Skeletal muscle cell (primary cell): ENCODE measurements at regions not wholly inside any gene's neighbourhood (a gene's known extent, or its start where the extent isn't known, plus 50 kb on each side); places are given as distances from the start of the nearest gene placed in this dataset.

Source experiments
- DNase-seq: peaks from one replicate; pipeline ENCODE4 v3.0.0-alpha.2; 2010; ENCODE audit warnings: low read depth
- H3K4me3 ChIP-seq: 2 replicates; pipeline ENCODE4 v1.5.1; 2011; ENCODE audit warnings: low read depth, mild to moderate bottlenecking, control low read depth, low read length, moderate library complexity

DNA sequence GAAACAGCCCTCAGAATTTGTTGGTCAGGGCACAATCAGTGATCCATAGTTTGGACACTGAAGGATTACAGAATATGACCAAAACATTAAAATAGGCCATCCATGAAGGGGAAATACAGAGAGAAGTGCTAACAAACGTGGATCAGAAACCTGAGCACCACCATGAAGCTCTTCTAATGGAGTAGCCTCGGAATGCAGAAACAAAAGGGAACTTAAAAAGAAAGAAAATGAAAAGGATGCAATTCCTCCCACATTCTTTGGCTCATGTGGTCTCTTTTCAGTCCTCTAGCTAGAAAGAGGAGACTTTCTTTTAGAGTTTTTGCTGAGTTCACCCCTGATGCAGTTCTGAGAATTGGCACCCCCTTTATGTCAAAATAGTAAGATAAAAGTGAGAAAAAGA lies 989.8 kb upstream of the B3GALT2 start:
- H3K4me3 ChIP-seq, result no peak overlapping the region
- no peak for DNase-seq

DNA sequence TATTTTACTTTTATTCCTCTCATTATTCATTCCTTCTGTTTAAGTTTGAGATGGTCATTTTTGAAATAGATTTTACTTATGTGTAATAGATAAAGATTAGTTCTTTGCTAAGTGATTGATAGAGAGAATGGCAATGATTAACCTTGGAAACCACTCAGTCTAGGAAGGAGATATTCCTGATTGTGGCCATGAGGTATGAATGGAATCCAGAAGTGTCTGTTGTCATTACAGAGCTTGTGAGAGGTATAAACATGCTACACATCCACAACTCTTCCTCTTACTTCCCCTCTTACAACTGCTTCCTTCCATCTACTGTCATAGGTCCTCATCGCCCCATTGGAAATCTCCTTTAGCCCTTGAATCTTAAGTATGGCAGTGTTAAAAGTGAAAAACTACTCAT lies 988.8 kb upstream of the B3GALT2 start:
- DNase-seq, result no peak
- H3K4me3 ChIP-seq, result no peak overlapping the region

DNA sequence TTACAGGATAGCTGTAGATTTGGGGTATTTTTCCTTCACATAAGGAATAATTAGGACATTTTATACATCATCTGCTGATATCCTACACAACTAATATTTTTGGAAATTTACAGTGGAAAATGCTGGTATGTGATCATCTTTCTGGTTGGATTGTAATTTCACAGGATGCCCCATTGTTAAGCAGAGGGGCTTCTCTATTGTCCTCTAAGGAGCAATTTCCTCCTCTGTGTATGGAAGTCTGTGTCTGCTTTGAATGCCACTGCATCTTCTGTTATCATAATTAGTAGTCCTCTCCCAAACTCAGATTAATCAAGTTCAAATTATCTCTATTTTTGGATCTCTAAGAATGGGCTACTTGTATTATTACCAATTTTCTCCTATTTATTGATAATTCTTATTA lies 988.1 kb upstream of the B3GALT2 start:
- H3K4me3 ChIP-seq, result no peak overlapping the region
- no peak for DNase-seq

DNA sequence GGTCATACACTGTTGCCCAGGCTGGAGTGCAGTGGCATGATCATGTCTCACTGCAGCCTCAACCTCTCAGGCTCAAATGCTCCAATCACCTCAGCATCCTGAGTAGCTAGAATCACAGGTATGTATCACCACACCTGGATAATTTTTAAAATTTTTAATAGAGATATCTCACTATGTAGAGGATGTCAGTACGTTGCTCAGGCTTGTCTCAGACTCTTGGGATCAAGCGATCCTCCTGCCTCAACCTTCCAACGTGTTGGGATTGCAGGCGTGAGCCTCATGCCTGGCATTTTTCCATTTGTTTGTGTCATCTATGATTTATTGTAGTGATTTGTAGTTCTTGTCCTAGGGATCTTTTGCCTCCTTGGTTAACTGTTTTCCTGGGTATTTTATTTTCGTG lies 985.2 kb upstream of the B3GALT2 start:
- DNase-seq, result no peak
- no peak overlapping the region for H3K4me3 ChIP-seq

DNA sequence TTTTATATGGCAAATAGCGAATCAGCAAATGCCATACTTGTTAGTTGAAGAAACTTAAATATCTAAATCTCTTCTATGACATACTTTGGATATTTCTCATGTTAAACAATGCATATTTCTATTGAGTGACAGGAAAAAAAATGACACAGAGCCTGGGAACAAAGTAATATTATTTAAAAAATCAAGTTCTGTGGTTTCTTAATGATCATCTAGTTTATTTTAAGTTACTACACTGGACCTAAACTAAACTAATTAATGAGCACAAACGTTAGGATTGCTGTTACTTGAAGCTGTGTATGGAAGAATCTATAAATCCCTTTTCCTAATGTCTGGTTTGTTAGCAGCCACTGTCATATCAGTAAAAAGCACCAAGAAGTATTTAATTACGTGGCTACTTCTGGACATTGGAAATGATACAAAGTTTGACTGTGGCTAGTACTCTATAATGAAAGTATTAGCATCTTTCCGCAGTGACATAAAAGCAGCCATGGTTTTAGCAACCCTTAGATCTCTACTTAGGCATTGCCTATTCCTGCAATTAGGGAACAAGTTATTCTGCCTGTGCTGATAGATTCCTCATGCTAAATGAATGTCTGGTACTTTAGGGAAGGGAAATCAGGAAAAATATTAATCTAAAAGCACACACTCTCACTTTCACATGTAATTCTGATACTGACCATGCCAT lies 981.7 kb upstream of the B3GALT2 start:
- H3K4me3 ChIP-seq, result no peak overlapping the region
- DNase-seq, result no peak

DNA sequence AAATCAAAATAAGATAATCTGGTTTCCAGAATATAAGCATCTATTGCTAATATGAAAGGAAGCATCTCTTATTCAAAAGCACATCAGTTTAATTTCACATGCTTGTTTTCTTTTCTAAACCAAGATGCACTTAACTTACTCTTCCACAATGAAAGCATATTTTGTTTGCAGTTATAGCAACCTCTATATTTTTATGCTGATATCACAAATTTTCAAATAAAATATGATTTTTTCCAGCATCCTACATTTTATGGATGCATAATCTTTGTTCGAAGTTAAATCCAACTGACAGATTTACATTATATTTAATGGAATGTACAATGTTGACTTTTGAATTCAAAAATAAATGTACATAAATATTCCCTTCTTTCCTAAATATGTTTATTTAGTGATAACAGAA lies 978.3 kb upstream of the B3GALT2 start:
- no peak overlapping the region for H3K4me3 ChIP-seq
- no peak for DNase-seq

DNA sequence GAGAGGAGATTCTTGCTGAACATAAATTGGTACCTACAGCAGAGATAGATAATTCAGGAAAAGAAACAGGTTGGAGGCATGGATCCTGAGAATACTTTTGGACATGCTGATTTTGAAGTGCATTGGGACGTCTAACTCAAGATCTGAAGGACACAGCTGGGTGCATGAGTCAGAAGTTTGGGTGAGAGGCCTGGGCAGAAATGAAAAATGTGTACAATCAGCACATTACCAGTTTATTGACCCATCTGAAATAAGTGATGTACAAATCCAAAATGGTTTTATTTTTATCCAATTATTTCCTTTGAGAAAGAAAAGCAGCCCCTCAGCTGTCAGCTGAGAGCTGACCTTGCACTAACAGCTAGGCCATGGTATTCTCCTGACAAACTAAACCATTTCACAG lies 975.2 kb upstream of the B3GALT2 start:
- no peak for DNase-seq
- no peak overlapping the region for H3K4me3 ChIP-seq

DNA sequence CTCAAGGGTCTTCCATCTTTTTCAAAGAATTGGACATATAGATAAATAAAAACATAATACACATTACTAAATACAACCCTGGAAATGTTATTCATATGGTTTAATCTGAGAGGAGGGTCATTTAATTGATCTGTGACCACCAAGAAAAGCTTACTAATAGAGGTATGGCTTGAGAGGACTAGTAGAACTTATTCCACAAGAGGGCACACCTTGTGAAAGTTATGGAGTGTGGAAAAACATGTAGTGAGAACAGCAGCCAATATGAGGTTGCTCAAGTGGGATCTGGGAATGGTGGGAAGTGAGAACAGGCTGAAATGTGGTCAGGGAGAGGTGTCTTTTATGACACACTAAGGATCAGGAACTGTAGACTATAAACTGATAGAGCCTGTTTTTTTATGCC lies 973.5 kb upstream of the B3GALT2 start:
- no peak for DNase-seq
- no peak overlapping the region for H3K4me3 ChIP-seq

DNA sequence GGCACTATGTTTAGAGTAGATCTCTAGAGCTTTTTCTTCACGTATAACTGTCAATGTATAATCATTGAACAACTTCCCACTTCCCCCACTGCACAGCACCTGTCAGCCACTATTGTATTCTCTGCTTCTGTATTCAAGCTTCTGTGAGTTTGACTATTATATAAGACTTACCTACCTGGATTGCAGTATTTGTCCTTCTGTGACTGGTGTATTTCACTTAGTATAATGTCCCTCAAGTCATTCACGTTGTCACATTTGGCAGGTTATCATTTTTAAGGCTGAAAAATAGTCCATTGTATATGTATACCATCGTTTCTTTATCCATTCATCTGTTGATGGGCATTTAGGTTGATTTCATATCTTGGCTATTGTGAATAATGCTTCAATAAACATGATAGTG lies 969.5 kb upstream of the B3GALT2 start:
- H3K4me3 ChIP-seq, result no peak overlapping the region
- no peak for DNase-seq

DNA sequence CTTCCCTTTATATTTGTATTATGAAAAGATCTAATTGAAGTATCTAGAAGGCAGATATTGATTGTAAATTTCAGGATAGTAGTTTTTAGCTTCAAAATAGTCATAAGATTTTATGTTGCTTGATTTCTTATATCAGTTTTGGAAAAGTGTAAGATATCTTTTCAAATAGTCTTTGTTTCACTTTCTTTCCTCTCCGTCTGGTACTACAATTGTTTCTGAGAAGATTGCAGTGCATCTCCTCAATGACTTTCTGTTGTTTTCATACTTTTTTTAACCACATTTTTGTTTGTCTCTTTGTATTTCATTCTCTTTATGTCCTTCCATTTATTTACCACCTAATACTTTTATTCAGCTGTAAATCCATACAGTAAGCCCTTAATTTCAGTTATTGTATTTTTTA lies 964.6 kb upstream of the B3GALT2 start:
- no peak overlapping the region for H3K4me3 ChIP-seq
- DNase-seq, result no peak

DNA sequence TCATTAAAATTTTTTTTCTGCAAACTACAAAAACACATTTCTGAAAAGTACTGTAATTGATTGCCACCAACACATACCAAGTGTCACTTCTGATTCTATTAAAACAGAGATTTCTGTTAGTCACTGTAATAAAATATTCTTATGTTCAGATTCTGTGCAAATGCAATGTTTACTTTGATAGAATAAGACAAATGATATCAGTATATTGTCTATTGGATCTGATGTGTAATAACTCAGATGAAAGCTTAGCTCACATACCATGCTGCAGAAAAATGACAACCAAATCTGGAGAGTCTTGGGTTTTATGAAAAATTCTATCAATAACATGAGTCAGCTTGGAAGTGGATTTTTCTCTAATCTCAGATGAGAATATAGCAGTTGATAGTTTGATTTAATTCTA lies 963.8 kb upstream of the B3GALT2 start:
- DNase-seq, result no peak
- H3K4me3 ChIP-seq, result no peak overlapping the region

DNA sequence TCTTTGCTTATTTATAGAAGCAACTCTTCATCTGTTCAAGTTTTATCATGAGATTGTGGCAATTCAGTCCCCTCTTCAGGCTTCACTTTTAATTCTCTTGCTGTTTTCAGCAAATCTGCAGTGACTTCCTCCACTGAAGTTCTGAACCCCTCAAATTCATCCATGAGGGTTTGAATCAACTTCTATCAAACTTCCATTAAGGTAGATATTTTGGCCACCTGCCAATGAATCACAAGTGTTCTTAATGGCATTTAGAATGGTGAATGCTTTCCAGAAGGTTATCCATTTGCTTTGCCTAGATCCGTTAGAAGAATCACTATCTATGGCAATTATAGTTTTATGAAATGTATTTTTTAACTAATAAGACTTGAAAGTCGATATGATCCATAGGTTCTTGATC lies 946.7 kb upstream of the B3GALT2 start:
- no peak overlapping the region for H3K4me3 ChIP-seq
- DNase-seq, result no peak

DNA sequence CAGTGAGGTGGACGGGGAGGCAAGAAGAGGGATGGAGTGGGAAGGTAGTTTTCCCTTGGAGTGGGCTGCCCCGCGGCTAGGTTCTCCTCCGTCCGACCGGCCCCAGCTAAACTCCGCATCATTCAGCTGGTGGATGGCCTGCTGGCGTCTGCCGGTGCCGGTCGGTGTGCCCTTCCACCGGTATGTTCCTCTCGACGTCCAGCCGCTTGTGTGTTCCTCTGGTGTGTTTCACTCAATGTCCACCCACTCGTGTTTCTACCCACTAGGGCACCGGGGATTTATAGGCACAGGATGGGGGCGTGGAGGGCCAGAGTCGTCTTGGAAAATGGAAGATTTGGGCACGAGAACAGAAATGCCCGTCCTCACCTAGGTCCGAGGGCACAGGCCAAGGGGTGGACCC lies 931.7 kb upstream of the B3GALT2 start:
- H3K4me3 ChIP-seq, result no peak overlapping the region
- DNase-seq, result no peak

DNA sequence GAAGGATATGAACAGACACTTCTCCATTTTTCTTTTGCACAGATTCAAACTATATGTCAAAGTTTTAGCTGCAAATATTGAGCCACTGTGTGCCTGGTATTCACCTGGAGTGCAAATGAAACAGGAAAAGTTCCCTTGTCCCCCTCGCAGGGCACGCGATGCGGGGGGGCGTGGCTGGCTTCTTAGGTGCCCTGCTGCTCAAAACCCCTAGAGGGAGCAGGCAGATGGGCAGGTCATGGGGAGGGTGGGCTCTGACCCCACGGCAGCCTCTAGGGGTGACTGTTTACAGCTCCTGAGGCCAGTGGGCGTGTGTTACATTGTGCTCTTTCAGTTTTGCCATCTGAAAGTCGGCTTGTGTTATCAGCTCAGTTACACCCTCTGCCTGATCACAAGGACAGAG lies 931.2 kb upstream of the B3GALT2 start:
- H3K4me3 ChIP-seq, result no peak overlapping the region
- no peak for DNase-seq

DNA sequence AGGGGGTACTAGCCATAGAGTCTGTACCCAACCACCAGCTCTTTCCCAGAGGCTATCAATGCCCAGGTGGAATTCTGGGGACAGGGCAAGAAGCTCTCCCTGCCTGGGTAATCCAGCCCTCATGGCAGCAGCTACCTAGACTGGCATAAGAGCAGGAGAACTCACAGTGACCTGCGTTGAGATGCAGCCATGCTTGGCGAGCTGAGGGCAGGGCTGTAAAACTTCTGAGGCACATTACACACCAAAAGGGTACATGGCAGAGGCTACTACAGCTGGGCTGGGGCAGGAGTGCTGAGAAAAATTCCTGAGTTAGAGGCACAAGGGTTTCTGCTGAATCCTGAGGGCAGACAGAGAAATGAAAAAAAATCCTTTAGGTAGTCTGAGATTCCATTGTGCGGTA lies 927.9 kb upstream of the B3GALT2 start:
- DNase-seq, result no peak
- no peak overlapping the region for H3K4me3 ChIP-seq

DNA sequence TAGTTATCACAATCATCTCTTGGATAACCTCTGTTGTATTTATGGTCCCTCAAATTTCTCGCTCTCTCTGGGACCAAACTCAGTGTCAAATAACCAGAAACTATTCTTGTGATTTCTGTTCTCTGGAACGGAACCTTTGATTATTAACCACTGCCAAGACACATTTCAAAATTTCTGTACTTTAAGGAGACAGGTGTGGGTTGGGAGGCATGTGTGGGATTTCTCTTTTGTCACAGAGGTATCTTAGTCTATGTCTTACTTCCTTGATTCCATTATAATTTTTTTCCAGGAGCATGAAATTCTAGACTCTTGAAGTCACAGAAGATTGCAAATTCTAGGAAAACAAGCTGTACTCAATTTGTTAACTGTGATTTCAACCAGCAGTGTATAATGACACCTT lies 919.0 kb upstream of the B3GALT2 start:
- no peak for DNase-seq
- H3K4me3 ChIP-seq, result no peak overlapping the region

DNA sequence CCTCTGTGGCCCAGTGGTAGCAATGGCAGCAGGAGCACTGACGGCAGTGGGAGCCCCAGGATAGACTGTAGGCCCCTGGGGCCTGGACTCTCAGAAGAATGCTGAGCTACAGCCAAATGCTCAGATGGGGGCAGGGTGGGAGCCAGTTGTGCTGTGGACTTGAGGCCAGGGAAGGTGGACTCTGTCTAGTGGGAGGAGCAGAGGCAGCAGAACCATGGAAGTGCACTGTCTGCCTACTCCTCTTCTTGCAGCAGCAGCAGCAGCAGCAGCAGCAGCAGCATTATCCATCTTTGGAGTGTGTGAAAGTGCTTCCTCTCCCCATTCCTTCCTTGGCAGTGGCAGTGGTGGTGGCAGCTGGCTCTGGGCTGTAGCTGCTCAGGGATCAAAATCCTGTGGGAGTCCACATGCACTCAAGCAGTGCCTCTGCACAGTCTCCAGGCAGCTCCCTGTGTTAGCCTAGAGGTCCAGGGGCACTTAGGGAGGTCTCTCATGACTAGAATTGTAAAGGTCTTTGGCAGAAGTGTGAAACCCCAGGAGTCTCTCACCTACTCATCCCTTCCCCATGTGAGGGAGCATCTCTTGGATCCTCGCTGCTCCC lies 917.9 kb upstream of the B3GALT2 start:
- H3K4me3 ChIP-seq, result no peak overlapping the region
- no peak for DNase-seq

DNA sequence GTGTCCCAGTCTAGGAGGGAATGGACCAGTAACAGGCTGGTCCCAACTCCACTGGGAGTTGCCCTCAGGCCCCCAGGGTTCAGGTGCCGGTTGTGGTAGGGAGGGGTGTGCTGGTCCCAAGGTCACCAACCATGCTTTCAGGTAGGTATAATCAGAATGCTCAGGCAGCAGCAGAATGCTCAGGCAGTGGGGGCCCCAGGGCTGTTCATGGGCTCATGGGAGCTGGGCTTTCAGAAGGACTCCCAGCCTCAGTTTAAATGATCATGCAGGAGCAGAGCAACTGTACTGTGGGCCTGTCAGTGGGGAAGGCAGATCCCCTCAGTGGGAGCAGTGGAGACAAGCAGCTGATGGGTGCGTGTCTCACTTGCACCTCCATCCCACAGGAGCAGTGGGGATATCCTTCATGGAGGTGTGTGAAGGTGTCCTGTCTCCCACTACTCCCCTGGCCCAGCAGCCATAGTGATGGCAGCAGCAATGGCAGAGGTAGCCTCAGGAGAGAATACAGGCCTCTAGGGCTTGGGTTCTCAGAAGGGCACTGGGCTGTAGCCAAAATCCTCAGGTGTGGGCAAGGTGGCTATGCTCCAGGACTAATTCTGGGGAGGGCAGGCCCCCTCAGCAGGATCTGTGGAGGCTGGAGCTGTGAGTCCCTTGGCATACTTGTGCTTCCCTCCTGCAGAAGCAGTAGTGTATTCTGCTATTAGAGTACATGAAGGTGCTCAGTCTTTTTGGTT lies 917.3 kb upstream of the B3GALT2 start:
- no peak for DNase-seq
- H3K4me3 ChIP-seq, result no peak overlapping the region

DNA sequence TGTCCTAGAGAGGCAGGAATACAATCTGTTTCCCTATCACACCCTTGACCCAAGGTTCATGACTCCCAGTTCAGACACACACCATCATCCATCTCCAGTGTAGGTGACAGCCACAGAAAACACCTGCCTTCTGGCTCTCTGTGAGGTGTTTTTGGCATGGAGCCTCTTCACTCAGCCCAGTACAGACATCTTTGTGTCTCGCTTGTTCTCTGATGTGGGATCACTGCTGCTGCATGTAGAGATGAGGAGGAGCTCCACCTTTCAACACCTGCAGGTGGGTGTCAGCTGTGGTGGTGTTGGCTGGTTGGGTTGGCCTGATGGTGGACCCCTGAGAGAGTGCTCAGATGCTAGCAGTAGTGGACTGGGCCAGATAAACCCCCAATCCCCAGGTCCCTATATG lies 916.7 kb upstream of the B3GALT2 start:
- DNase-seq, result no peak
- no peak overlapping the region for H3K4me3 ChIP-seq

DNA sequence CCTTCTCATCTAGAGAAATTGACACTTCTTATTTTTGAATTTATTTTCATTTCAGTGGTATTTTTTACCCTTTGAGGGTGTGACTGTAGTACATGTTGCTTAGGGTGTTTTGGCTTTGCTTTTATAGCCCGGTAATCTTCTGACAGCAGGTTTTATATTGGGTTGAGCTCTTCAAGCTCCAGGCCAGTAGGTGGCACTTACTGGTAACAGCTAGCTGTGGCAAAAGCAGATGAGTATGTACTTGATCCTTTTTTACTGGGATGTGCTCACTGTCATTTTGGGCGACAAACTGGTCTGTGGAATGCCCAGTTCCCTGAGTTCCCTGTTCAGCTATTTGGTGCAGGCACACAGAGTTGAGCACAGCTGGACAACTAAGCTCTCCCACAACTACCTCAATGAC lies 916.2 kb upstream of the B3GALT2 start:
- DNase-seq, result no peak
- no peak overlapping the region for H3K4me3 ChIP-seq

DNA sequence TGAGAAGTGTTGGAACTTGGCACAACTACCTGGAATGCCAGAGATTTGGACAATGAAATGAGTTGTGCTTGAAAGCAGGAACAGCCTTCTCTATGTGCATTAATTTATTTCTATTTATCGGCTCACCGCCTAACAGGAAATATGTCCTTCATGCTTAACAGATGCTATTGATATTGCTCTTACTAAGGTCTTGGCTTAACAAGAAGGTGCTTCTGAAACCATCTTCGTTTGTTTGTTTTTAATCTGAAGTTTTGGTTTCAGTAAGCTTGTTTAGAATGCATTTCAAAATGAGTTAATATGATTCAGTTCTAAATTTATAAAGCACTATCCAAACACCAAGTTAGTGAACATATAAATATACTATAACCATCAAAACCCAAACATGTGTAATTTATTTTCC lies 898.3 kb upstream of the B3GALT2 start:
- DNase-seq, result no peak

More for the DNA sequence above, 898.3 kb upstream of the B3GALT2 start:
- no peak overlapping the region for H3K4me3 ChIP-seq
